ENCODE measurements at regions not wholly inside any gene's neighbourhood (a gene's known extent, or its start where the extent isn't known, plus 50 kb on each side); places are given as distances from the start of the nearest gene placed in this dataset.
A peak's percentile ranks its signal among the peaks of the same experiment; 100 is the strongest.

- no peak for DNase-seq
Measured at GRCh38 chr11:27187848-27188621, 147.4 kb downstream of the BBOX1 start.

- no peak for DNase-seq
Measured at GRCh38 chr11:27187075-27187847, 146.6 kb downstream of the BBOX1 start.

GRCh38 chr11:27186580-27186979, 146.0 kb downstream of the BBOX1 start:
- DNase-seq: no peak

GRCh38 chr11:27184458-27185312, 144.1 kb downstream of the BBOX1 start:
- no peak for DNase-seq

GRCh38 chr11:27183672-27184457, 143.2 kb downstream of the BBOX1 start:
- DNase-seq: peak; percentile 32

- no peak for DNase-seq
Measured at GRCh38 chr11:27179334-27179733, 138.7 kb downstream of the BBOX1 start.

GRCh38 chr11:27178859-27179258, 138.2 kb downstream of the BBOX1 start:
- DNase-seq: no peak
